NCI-H526 treated with DMSO at 0.1 percent for 48 hours (cell line): ENCODE measurements at regions not wholly inside any gene's neighbourhood (a gene's known extent, or its start where the extent isn't known, plus 50 kb on each side); places are given as distances from the start of the nearest gene placed in this dataset.
"Not testable (repeated sequence)": the region's sequence is repeated elsewhere in the genome, so short reads cannot be mapped to it uniquely, and the experiment has no call there.

Experiments used
- DNase-seq: peaks from one replicate; lab custom pipeline; 2025; lab: John Stamatoyannopoulos, UW

- DNase-seq = no peak
These were observed 197.3 kb upstream of the SHH start for GRCh38 chr7:156009569-156009968.

GRCh38 chr7:156006876-156007275 is 194.6 kb upstream of the SHH start:
- DNase-seq = not testable (repeated sequence)

- DNase-seq = no peak
These were observed 193.8 kb upstream of the SHH start for GRCh38 chr7:156006024-156006423.

- DNase-seq = no peak
These were observed 193.0 kb upstream of the SHH start for GRCh38 chr7:156005202-156005691.

- no peak for DNase-seq
These were observed 192.3 kb upstream of the SHH start for GRCh38 chr7:156004265-156005201.

GRCh38 chr7:156003220-156004162 is 191.2 kb upstream of the SHH start:
- DNase-seq = no peak

- no peak for DNase-seq
These were observed 190.3 kb upstream of the SHH start for GRCh38 chr7:156002362-156003066.

- no peak for DNase-seq
These were observed 189.4 kb upstream of the SHH start for GRCh38 chr7:156001496-156002260.

- no peak for DNase-seq
These were observed 188.5 kb upstream of the SHH start for GRCh38 chr7:156000601-156001396.

- no peak for DNase-seq
These were observed 187.6 kb upstream of the SHH start for GRCh38 chr7:155999631-156000489.

- DNase-seq = no peak
These were observed 186.7 kb upstream of the SHH start for GRCh38 chr7:155998766-155999630.

GRCh38 chr7:155998328-155998691 is 186.0 kb upstream of the SHH start:
- DNase-seq = no peak

- DNase-seq = no peak
These were observed 185.4 kb upstream of the SHH start for GRCh38 chr7:155997431-155998327.

GRCh38 chr7:155996718-155997280 is 184.5 kb upstream of the SHH start:
- peak; percentile 95 for DNase-seq

- DNase-seq = no peak
These were observed 182.9 kb upstream of the SHH start for GRCh38 chr7:155995183-155995612.

- no peak for DNase-seq
These were observed 182.1 kb upstream of the SHH start for GRCh38 chr7:155994279-155994811.
